Endodermal cell (in vitro differentiated cells): ENCODE measurements at regions not wholly inside any gene's neighbourhood (a gene's known extent, or its start where the extent isn't known, plus 50 kb on each side); places are given as distances from the start of the nearest gene placed in this dataset.

Source experiments
- DNase-seq: peaks from one replicate; pipeline ENCODE4 v3.0.0-alpha.2; 2017
- H3K27ac ChIP-seq: 2 replicates; pipeline ENCODE4 v1.5.1; 2013; ENCODE audit warnings: mild to moderate bottlenecking, low read depth, low read length, moderate library complexity
- H3K27me3 ChIP-seq: 2 replicates; pipeline ENCODE4 v1.6.1; 2013; ENCODE audit warnings: mild to moderate bottlenecking, low read length, moderate library complexity; ENCODE audit not compliant: insufficient read depth, control insufficient read depth, poor library complexity, severe bottlenecking
- H3K36me3 ChIP-seq: 2 replicates; pipeline ENCODE4 v1.7.0; 2013; ENCODE audit warnings: mild to moderate bottlenecking, low read length, moderate library complexity; ENCODE audit not compliant: control insufficient read depth, insufficient read depth
- H3K4me1 ChIP-seq: one replicate; pipeline ENCODE4 v1.7.0; 2013; ENCODE audit warnings: low read length; ENCODE audit not compliant: control insufficient read depth, insufficient read depth
- H3K4me3 ChIP-seq: 2 replicates; pipeline ENCODE4 v1.5.1; 2013; ENCODE audit warnings: mild to moderate bottlenecking, low read length, moderate library complexity
- H3K9ac ChIP-seq: 2 replicates; pipeline ENCODE4 v1.6.1; 2013; ENCODE audit warnings: mild to moderate bottlenecking, low read length, moderate library complexity; ENCODE audit not compliant: poor library complexity, severe bottlenecking; ENCODE audit errors: extremely low read depth
- H3K9me3 ChIP-seq: 2 replicates; pipeline ENCODE4 v1.6.1; 2013; ENCODE audit warnings: mild to moderate bottlenecking, low read length, moderate library complexity; ENCODE audit not compliant: control insufficient read depth
- H3K27ac Mint-ChIP-seq: 2 replicates; pipeline ENCODE4 v1.8.0; 2020; ENCODE audit warnings: mixed read lengths
- H3K27me3 Mint-ChIP-seq: 2 replicates; pipeline ENCODE4 v1.8.0; 2021; ENCODE audit warnings: mild to moderate bottlenecking, mixed read lengths; ENCODE audit not compliant: insufficient read depth
- H3K36me3 Mint-ChIP-seq: 2 replicates; pipeline ENCODE4 v1.8.0; 2020; ENCODE audit warnings: low read depth, mixed read lengths
- H3K4me1 Mint-ChIP-seq: 2 replicates; pipeline ENCODE4 v1.8.0; 2020; ENCODE audit warnings: mixed read lengths
- H3K4me3 Mint-ChIP-seq: 2 replicates; pipeline ENCODE4 v1.8.0; 2020; ENCODE audit warnings: mild to moderate bottlenecking, moderate library complexity, mixed read lengths
- H3K9me3 Mint-ChIP-seq: 2 replicates; pipeline ENCODE4 v1.8.0; 2020; ENCODE audit warnings: mild to moderate bottlenecking, mixed read lengths
- WGBS, 2 experiments: methylation state at CpG; one replicate each; pipeline versions ENCODE4 v1.1.5 to v1.1.7; 2013; ENCODE audit warnings: missing lambda C conversion rate in 2 of 2, mixed read lengths in 1 of 2; ENCODE audit not compliant: insufficient coverage in 1 of 2, insufficient read length in 1 of 2; 5-methylcytosine and 5-hydroxymethylcytosine counted together
- TF ChIP-seq, protein P1 (sequence below): fragments of 200-600 bp; sonication (generic); conservative IDR thresholded peaks from 2 replicates; pipeline ENCODE4 v1.5.0; 2021; ENCODE audit warnings: antibody characterized with exemption, mild to moderate bottlenecking

DNA sequence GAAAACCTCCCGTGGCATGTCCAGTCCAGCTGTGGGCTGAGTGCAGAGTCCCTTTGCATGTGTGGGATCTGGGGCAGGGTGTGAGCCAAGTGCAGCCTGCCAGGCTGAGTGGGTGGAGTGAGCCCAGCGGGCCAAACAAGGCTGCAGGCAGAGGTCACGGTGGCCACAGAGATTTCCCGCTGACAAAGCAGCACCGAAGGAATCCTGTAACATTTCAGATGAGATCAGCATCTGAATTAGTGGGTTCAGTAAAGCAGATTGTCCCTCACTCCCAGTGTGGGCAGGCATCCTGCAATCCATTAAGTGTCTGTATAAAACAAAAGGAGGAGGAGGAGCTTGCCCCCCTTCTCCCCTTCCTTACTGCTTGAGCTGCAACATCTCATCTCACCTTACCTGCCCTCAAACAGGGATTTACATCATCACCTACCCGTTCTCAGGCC, 324.4 kb downstream of the FAT4 start:
- Mint-ChIP-seq H3K9me3 (no peaks in the 10 kb centered on the region), H3K4me3 (no peak overlapping the region)
- WGBS, 2 experiments: 8 to 15% methylated on average over 2 to 6 of the region's 6 CpGs

DNA sequence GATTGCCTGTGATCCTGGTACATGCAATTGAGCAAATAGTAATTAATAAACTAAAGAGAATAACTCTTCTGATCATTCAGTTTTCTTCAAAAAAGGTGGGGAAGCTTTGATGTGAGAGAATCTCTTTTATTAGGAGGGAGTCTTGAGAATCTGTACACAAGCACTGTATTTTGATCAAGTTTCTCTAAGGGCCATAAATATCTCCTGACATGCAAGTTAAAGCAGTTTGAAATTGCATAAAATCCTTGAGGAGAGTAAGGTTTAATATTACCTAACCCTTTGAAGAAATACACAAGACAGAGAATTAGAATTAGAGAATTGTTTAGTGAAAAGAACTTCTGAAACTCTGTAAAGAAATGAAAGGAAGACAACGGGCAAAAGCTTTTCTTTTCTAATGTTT, 326.9 kb downstream of the FAT4 start:
- no peaks in the 10 kb centered on the region for H3K9me3 ChIP-seq
- no peaks in the 10 kb centered on the region for H3K36me3 Mint-ChIP-seq
- no peaks in the 10 kb centered on the region for H3K27me3 ChIP-seq
- H3K4me1 ChIP-seq: no peaks in the 10 kb centered on the region
- H3K27me3 Mint-ChIP-seq: no peaks in the 10 kb centered on the region
- no peak for DNase-seq
- no peak overlapping the region for H3K4me3 Mint-ChIP-seq
- no peak overlapping the region for H3K27ac Mint-ChIP-seq
- no peak overlapping the region for H3K27ac ChIP-seq
- H3K4me1 Mint-ChIP-seq: peaks cover 33% of the 10 kb centered on the region
- 100% methylated on average over 1 of the region's 1 CpG for WGBS, 2 experiments
- no peak overlapping the region for H3K4me3 ChIP-seq
- TF ChIP-seq, protein P1, sequence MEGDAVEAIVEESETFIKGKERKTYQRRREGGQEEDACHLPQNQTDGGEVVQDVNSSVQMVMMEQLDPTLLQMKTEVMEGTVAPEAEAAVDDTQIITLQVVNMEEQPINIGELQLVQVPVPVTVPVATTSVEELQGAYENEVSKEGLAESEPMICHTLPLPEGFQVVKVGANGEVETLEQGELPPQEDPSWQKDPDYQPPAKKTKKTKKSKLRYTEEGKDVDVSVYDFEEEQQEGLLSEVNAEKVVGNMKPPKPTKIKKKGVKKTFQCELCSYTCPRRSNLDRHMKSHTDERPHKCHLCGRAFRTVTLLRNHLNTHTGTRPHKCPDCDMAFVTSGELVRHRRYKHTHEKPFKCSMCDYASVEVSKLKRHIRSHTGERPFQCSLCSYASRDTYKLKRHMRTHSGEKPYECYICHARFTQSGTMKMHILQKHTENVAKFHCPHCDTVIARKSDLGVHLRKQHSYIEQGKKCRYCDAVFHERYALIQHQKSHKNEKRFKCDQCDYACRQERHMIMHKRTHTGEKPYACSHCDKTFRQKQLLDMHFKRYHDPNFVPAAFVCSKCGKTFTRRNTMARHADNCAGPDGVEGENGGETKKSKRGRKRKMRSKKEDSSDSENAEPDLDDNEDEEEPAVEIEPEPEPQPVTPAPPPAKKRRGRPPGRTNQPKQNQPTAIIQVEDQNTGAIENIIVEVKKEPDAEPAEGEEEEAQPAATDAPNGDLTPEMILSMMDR: no peak
- no peak overlapping the region for H3K9ac ChIP-seq
- H3K9me3 Mint-ChIP-seq: no peaks in the 10 kb centered on the region
- no peaks in the 10 kb centered on the region for H3K36me3 ChIP-seq

More for the DNA sequence above, 324.4 kb downstream of the FAT4 start:
- H3K27me3 ChIP-seq: no peaks in the 10 kb centered on the region
- H3K36me3 ChIP-seq: no peaks in the 10 kb centered on the region
- no peaks in the 10 kb centered on the region for H3K4me1 ChIP-seq
- Mint-ChIP-seq H3K27me3 (no peaks in the 10 kb centered on the region), H3K36me3 (no peaks in the 10 kb centered on the region), H3K4me1 (peaks cover 33% of the 10 kb centered on the region), H3K27ac (peak overlapping the region; percentile 12)
- DNase-seq: peak; percentile 91
- no peak overlapping the region for H3K9ac ChIP-seq
- H3K4me3 ChIP-seq: no peak overlapping the region
- TF ChIP-seq, protein P1: no peak
- H3K27ac ChIP-seq: no peak overlapping the region
- H3K9me3 ChIP-seq: no peaks in the 10 kb centered on the region

DNA sequence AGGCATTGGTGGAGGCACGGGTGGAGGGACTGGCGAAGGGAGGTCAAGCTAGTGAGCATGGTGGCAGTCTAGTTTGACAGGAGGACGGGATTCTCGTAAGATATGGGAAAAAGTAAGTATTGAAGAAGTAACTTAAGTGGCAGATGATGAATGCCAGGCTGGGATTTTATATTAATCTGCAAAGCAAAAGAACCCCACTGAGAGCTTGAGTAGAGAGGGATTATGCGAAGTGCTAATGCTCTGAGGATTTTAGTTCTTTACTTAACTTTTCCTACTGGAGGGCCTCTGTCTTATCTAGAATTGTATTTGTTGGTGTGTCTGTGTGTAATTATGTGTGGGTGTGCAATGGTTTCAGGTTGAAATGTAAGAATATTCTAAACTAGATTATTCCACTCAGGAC, 327.9 kb downstream of the FAT4 start:
- no peaks in the 10 kb centered on the region for H3K27me3 ChIP-seq
- TF ChIP-seq, protein P1: no peak
- H3K4me1 ChIP-seq: no peaks in the 10 kb centered on the region
- Mint-ChIP-seq H3K27ac (peak overlapping the region; percentile 33), H3K4me1 (peaks cover 33% of the 10 kb centered on the region), H3K36me3 (no peaks in the 10 kb centered on the region), H3K27me3 (no peaks in the 10 kb centered on the region), H3K4me3 (no peak overlapping the region), H3K9me3 (no peaks in the 10 kb centered on the region)
- H3K9ac ChIP-seq: no peak overlapping the region
- no peaks in the 10 kb centered on the region for H3K36me3 ChIP-seq
- no peaks in the 10 kb centered on the region for H3K9me3 ChIP-seq
- H3K27ac ChIP-seq: no peak overlapping the region
- H3K4me3 ChIP-seq: no peak overlapping the region
- DNase-seq: no peak
- 72 to 90% methylated on average over 3 to 5 of the region's 5 CpGs for WGBS, 2 experiments
